ENCODE measurements at regions not wholly inside any gene's neighbourhood (a gene's known extent, or its start where the extent isn't known, plus 50 kb on each side); places are given as distances from the start of the nearest gene placed in this dataset.

- no peak overlapping the region for H3K9ac ChIP-seq (replicated peaks; ENCODE audit: extremely low read depth, insufficient read depth, low read length)
- H2AFZ ChIP-seq (ENCODE audit: low read depth, low read length): no peak overlapping the region
- peaks cover 9% of the 10 kb centered on the region for H3K4me1 ChIP-seq (ENCODE audit: control insufficient read depth, extremely low read depth, insufficient read depth, low read length)
- H3K4me3 ChIP-seq (replicated peaks in 1 of 3; ENCODE audit: insufficient read depth in 1 of 3, low read depth in 1 of 3, low read length in 3 of 3): no peak overlapping the region
- FAIRE-seq: no peak
- intact Hi-C loops (cut with micrococcal nuclease) (no loop called here), dilution Hi-C loops (cut with MboI; ENCODE audit: extremely low pct_ligation_motif_present, low sequenced_read_pairs) (no loop called here)
- no peak for TF ChIP-seq GATA2 (IDR thresholded peaks at IDR 0.05; ENCODE audit: insufficient read depth, insufficient read length, low read depth, low read length)
- TF ChIP-seq POLR2AphosphoS5 (IDR thresholded peaks at IDR 0.05; ENCODE audit: insufficient read depth, low read depth, low read length): no peak
- TF ChIP-seq MAX (IDR thresholded peaks at IDR 0.05; ENCODE audit: insufficient read depth, insufficient read length): no peak
- no peak for TF ChIP-seq MYC (IDR thresholded peaks at IDR 0.05; ENCODE audit: low read depth, low read length)
- no peak for TF ChIP-seq JUN (IDR thresholded peaks at IDR 0.05; ENCODE audit: borderline replicate concordance, insufficient read depth, insufficient read length, low read depth)
- TF ChIP-seq EZH2 (IDR thresholded peaks at IDR 0.05; ENCODE audit: borderline replicate concordance, low read depth, low read length, severe bottlenecking): no peak
- no peak for TF ChIP-seq POLR2A (IDR thresholded peaks at IDR 0.05; ENCODE audit: low read depth, low read length)
- TF ChIP-seq FOS (IDR thresholded peaks at IDR 0.05; ENCODE audit: borderline replicate concordance, insufficient read depth, low read length): no peak
- TF ChIP-seq CTCF (IDR thresholded peaks at IDR 0.05; ENCODE audit: extremely low read depth in 1 of 2, insufficient read depth in 1 of 2, low read depth in 1 of 2, low read length in 2 of 2): no peak
- ChIA-PET POLR2A (no interaction called here), CTCF (interaction anchor here (1.5 kb wide), 1 partner anchor 36 kb away, joined by 3 read pairs; no protein-coding TSS in a partner anchor)
- no peaks in the 10 kb centered on the region for H3K79me2 ChIP-seq (ENCODE audit: control insufficient read depth, insufficient read depth, low read length)
- BruUV-seq (replicated peaks): no TSS peak
- no peak overlapping the region for H3K27ac ChIP-seq (ENCODE audit: insufficient read depth, low read depth, low read length)
- H3K36me3 ChIP-seq (ENCODE audit: control insufficient read depth in 2 of 2, extremely low read depth in 1 of 2, insufficient read depth in 2 of 2, low read length in 2 of 2): no peaks in the 10 kb centered on the region
- no peaks in the 10 kb centered on the region for H3K9me3 ChIP-seq (replicated peaks; ENCODE audit: control insufficient read depth, insufficient read depth, low read length)
- no peak overlapping the region for H3K4me2 ChIP-seq (ENCODE audit: insufficient read depth, low read length)
- H3K9me1 ChIP-seq (replicated peaks; ENCODE audit: control insufficient read depth, extremely low read depth, insufficient read depth, low read length): no peaks in the 10 kb centered on the region
- no peak for DNase-seq (ENCODE audit: low read depth, low spot score)
- no peaks in the 10 kb centered on the region for H4K20me1 ChIP-seq (replicated peaks; ENCODE audit: control insufficient read depth, extremely low read depth, insufficient read depth, low read length)
- no peaks in the 10 kb centered on the region for H3K27me3 ChIP-seq (ENCODE audit: control insufficient read depth in 2 of 2, insufficient read depth in 2 of 2, low read length in 2 of 2)
These were observed 66.2 kb upstream of the PHACTR2 start for GRCh38 chr6:143611580-143611979.

Measured in endothelial cell of umbilical vein (primary cell).